MM.1S (cell line): ENCODE measurements at regions not wholly inside any gene's neighbourhood (a gene's known extent, or its start where the extent isn't known, plus 50 kb on each side); places are given as distances from the start of the nearest gene placed in this dataset.

Experiments
- EZH2 ChIP-seq: fragments of 300-600 bp; sonication (generic); optimal IDR thresholded peaks from 2 replicates; pipeline ENCODE3; 2017; ENCODE audit warnings: low read depth, mild to moderate bottlenecking, antibody characterized with exemption, low read length, mixed read lengths
- EZH2phosphoT487 ChIP-seq: fragments of 300-600 bp; sonication (generic); IDR thresholded peaks from 2 replicates; pipeline ENCODE4 v1.6.1; 2018; ENCODE audit warnings: antibody characterized with exemption, low read length
- TF ChIP-seq, protein P1 (sequence below): fragments of 300-600 bp; sonication (generic); IDR thresholded peaks from 2 replicates; pipeline ENCODE4 v1.5.1; 2016; ENCODE audit warnings: antibody characterized with exemption, low read length, mixed read lengths

DNA sequence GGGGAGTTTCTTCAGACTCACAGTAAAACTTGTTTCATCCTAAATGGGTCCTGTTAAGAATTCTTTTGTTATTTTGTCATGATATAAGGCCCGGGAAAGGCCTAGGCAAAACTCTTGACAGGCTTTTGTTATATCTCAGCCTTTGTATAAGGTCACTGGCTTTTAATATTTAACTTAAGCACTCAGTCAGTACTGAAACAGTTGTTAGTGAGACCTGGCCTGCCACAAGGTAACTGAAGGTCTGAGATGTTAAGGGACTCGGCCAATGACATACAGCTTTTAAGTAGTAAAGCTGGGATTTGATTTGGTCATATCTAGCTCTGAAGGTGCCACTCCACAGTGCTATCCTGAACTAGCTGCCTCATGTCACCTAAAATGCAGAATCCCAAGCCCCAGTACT lies 57.2 kb upstream of the STEAP4 start:
- TF ChIP-seq, protein P1, sequence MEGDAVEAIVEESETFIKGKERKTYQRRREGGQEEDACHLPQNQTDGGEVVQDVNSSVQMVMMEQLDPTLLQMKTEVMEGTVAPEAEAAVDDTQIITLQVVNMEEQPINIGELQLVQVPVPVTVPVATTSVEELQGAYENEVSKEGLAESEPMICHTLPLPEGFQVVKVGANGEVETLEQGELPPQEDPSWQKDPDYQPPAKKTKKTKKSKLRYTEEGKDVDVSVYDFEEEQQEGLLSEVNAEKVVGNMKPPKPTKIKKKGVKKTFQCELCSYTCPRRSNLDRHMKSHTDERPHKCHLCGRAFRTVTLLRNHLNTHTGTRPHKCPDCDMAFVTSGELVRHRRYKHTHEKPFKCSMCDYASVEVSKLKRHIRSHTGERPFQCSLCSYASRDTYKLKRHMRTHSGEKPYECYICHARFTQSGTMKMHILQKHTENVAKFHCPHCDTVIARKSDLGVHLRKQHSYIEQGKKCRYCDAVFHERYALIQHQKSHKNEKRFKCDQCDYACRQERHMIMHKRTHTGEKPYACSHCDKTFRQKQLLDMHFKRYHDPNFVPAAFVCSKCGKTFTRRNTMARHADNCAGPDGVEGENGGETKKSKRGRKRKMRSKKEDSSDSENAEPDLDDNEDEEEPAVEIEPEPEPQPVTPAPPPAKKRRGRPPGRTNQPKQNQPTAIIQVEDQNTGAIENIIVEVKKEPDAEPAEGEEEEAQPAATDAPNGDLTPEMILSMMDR = no peak
- no peak for TF ChIP-seq EZH2
- TF ChIP-seq EZH2phosphoT487 = no peak
